ENCODE measurements at regions not wholly inside any gene's neighbourhood (a gene's known extent, or its start where the extent isn't known, plus 50 kb on each side); places are given as distances from the start of the nearest gene placed in this dataset.

GRCh38 chr5:101461455-101461854 lies 558.4 kb upstream of the ST8SIA4 start:
- no peak for TF ChIP-seq ZNF274 (IDR thresholded peaks at IDR 0.05; ENCODE audit: low read depth, low read length)
- TF ChIP-seq SUZ12 (IDR thresholded peaks at IDR 0.05; ENCODE audit: extremely low read depth, insufficient read depth, insufficient read length) = no peak
- no peak for TF ChIP-seq YY1 (IDR thresholded peaks at IDR 0.05; ENCODE audit: insufficient read depth, insufficient read length)
